IMR-90 (cell line): ENCODE measurements at regions not wholly inside any gene's neighbourhood (a gene's known extent, or its start where the extent isn't known, plus 50 kb on each side); places are given as distances from the start of the nearest gene placed in this dataset.
A peak's percentile ranks its signal among the peaks of the same experiment; 100 is the strongest.

Source experiments
- BHLHE40 ChIP-seq: fragments of 150-350 bp; IDR thresholded peaks from 2 replicates; pipeline ENCODE4 v1.6.1; 2016; ENCODE audit warnings: mild to moderate bottlenecking, low read depth, low read length
- CTCF ChIP-seq: conservative IDR thresholded peaks from 2 replicates; pipeline ENCODE4 v1.5.1; 2012; ENCODE audit warnings: mild to moderate bottlenecking, low read depth, low read length, improper control_type of control experiment
- NFE2L2 ChIP-seq: fragments of 150-350 bp; IDR thresholded peaks from 2 replicates; pipeline ENCODE4 v1.6.1; 2016; ENCODE audit warnings: low read depth, mild to moderate bottlenecking, low read length
- POLR2A ChIP-seq: IDR thresholded peaks from 2 replicates; pipeline ENCODE4 v1.6.1; 2012; ENCODE audit warnings: mild to moderate bottlenecking, low read depth, low read length
- RAD21 ChIP-seq: IDR thresholded peaks from 2 replicates; pipeline ENCODE4 v1.6.1; 2012; ENCODE audit warnings: low read length, improper control_type of control experiment

GRCh38 chr7:130865408-130866236, 131.6 kb upstream of the KLF14 start:
- TF ChIP-seq POLR2A (no peak), CTCF (0 out of 2 replicates have a peak, but pooled peaks have one; percentile 5), NFE2L2 (no peak), RAD21 (no peak), BHLHE40 (no peak)
